ENCODE measurements at regions not wholly inside any gene's neighbourhood (a gene's known extent, or its start where the extent isn't known, plus 50 kb on each side); places are given as distances from the start of the nearest gene placed in this dataset.

GRCh38 chr18:45165871-45166270 is 449.4 kb upstream of the SLC14A2 start:
- TF ChIP-seq POLR2AphosphoS5 (IDR thresholded peaks at IDR 0.05; ENCODE audit: borderline replicate concordance, low read depth, low read length) (no peak), EZH2 (IDR thresholded peaks at IDR 0.05) (no peak)
